ENCODE measurements at regions not wholly inside any gene's neighbourhood (a gene's known extent, or its start where the extent isn't known, plus 50 kb on each side); places are given as distances from the start of the nearest gene placed in this dataset.
"Not testable (repeated sequence)": the region's sequence is repeated elsewhere in the genome, so short reads cannot be mapped to it uniquely, and the experiment has no call there.

GRCh38 chr14:43665570-43666267, 841.4 kb downstream of the FSCB start:
- Histone ChIP-seq H3K27me3 (replicated peaks in 1 of 7) (no peaks in the 10 kb centered on the region), H3K4me1 (no peaks in the 10 kb centered on the region), H3K36me3 (no peaks in the 10 kb centered on the region), H3K9me3 (peaks cover 0 to 35% (median 0%) of the 10 kb centered on the region in 8 donors), H3K4me3 (no peak overlapping the region), H3K27ac (no peak overlapping the region)
- TF ChIP-seq POLR2AphosphoS5 (IDR thresholded peaks at IDR 0.05) (no peak), POLR2A (IDR thresholded peaks at IDR 0.05) (no peak)
- TF ChIP-seq, protein P1, sequence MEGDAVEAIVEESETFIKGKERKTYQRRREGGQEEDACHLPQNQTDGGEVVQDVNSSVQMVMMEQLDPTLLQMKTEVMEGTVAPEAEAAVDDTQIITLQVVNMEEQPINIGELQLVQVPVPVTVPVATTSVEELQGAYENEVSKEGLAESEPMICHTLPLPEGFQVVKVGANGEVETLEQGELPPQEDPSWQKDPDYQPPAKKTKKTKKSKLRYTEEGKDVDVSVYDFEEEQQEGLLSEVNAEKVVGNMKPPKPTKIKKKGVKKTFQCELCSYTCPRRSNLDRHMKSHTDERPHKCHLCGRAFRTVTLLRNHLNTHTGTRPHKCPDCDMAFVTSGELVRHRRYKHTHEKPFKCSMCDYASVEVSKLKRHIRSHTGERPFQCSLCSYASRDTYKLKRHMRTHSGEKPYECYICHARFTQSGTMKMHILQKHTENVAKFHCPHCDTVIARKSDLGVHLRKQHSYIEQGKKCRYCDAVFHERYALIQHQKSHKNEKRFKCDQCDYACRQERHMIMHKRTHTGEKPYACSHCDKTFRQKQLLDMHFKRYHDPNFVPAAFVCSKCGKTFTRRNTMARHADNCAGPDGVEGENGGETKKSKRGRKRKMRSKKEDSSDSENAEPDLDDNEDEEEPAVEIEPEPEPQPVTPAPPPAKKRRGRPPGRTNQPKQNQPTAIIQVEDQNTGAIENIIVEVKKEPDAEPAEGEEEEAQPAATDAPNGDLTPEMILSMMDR (IDR thresholded peaks at IDR 0.05 in 8 of 11, conservative IDR thresholded peaks at IDR 0.05 in 3 of 11), result no peak
- 62 to 85% (median 80%) methylated on average over 4 to 9 of the region's 9 CpGs for WGBS, 5 donors
- peak; percentile 51 for DNase-seq
- intact Hi-C loops (cut with DNase I; ENCODE audit: low total_unique reads), result no loop called here

GRCh38 chr14:43655194-43655593, 851.9 kb downstream of the FSCB start:
- 78 to 87% (median 85%) methylated on average over 2 of the region's 2 CpGs for WGBS, 5 donors
- intact Hi-C loops (cut with DNase I; ENCODE audit: low total_unique reads); H3K27me3 ChIP-seq (replicated peaks in 1 of 7); DNase-seq; H3K27ac ChIP-seq; H3K4me3 ChIP-seq; H3K4me1 ChIP-seq; H3K36me3 ChIP-seq: not testable (repeated sequence)
- peaks cover 0 to 32% (median 18%) of the 10 kb centered on the region in 8 donors for H3K9me3 ChIP-seq

DNA sequence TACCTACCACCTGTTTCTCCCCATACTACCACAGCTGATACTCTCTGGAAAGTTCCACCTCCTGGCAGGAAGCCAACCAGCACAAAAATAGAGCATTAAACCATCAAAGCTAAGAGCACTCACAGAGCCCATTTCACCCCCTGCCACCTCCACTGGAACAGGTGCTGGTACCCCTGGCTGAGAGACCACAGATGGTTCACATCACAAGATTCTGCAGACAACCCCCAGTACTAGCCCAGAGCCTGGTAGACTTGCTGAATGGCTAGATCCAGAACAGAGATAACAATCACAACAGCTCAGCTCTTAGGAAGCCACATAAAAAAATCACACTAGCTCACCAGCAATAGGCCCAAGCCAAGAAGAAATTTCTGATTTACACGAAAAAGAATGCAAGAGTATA, 855.2 kb downstream of the FSCB start:
- H3K27me3 ChIP-seq (replicated peaks in 1 of 7), result no peaks in the 10 kb centered on the region
- WGBS, 5 donors, result 70 to 89% (median 75%) methylated on average over 1 of the region's 1 CpG
- no peak overlapping the region for H3K27ac ChIP-seq
- peaks cover 0 to 32% (median 18%) of the 10 kb centered on the region in 8 donors for H3K9me3 ChIP-seq
- no peak for DNase-seq
- TF ChIP-seq POLR2AphosphoS5 (IDR thresholded peaks at IDR 0.05) (no peak), POLR2A (IDR thresholded peaks at IDR 0.05) (no peak)
- TF ChIP-seq, protein P1 (IDR thresholded peaks at IDR 0.05 in 8 of 11, conservative IDR thresholded peaks at IDR 0.05 in 3 of 11), result no peak
- no peaks in the 10 kb centered on the region for H3K36me3 ChIP-seq
- no peak overlapping the region for H3K4me3 ChIP-seq
- intact Hi-C loops (cut with DNase I; ENCODE audit: low total_unique reads), result no loop called here
- H3K4me1 ChIP-seq, result no peaks in the 10 kb centered on the region

- intact Hi-C loops (cut with DNase I; ENCODE audit: low total_unique reads), result no loop called here
- H3K36me3 ChIP-seq, result no peaks in the 10 kb centered on the region
- TF ChIP-seq, protein P1 (IDR thresholded peaks at IDR 0.05 in 8 of 11, conservative IDR thresholded peaks at IDR 0.05 in 3 of 11), result no peak
- no peak for TF ChIP-seq POLR2A (IDR thresholded peaks at IDR 0.05)
- TF ChIP-seq POLR2AphosphoS5 (IDR thresholded peaks at IDR 0.05), result no peak
- no peak for DNase-seq
- H3K27ac ChIP-seq, result no peak overlapping the region
- WGBS, 5 donors, result 58 to 75% (median 69%) methylated on average over 4 of the region's 4 CpGs
- H3K4me1 ChIP-seq, result no peaks in the 10 kb centered on the region
- no peaks in the 10 kb centered on the region for H3K27me3 ChIP-seq (replicated peaks in 1 of 7)
- no peak overlapping the region for H3K4me3 ChIP-seq
- H3K9me3 ChIP-seq, result peaks cover 0 to 32% (median 16%) of the 10 kb centered on the region in 8 donors
Measured at GRCh38 chr14:43651185-43651787, 855.8 kb downstream of the FSCB start.

All from spleen (tissue), 11 donors.